NCI-H526 (cell line): ENCODE measurements at regions not wholly inside any gene's neighbourhood (a gene's known extent, or its start where the extent isn't known, plus 50 kb on each side); places are given as distances from the start of the nearest gene placed in this dataset.

Experiments
- DNase-seq, 2 experiments: peaks; one replicate each; lab custom pipeline; 2025; lab: John Stamatoyannopoulos, UW

- DNase-seq, result no peak
These were observed 69.8 kb downstream of the TNFSF18 start for GRCh38 chr1:172980971-172981370.
